ENCODE measurements at regions not wholly inside any gene's neighbourhood (a gene's known extent, or its start where the extent isn't known, plus 50 kb on each side); places are given as distances from the start of the nearest gene placed in this dataset.

DNA sequence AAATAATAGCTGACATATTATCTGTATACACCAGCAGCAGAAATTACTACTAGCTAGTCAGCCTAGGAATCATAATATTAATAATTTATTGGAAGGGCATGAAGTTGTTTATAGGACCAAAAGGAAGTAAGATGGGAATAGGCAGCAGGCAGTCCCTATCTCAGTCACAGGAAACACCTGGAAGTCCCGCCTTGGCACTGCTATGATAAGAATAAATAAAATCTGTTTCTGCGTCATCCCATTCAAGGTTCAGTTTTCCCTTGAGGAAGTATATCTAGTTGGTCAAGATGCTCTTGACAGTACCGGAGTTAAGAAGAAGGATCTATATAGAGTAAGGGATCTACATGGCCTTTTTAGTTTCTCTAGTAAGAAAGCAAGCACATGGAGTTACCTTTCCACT, 830.8 kb downstream of the DIAPH3 start:
- no CpG with 5 or more reads among the region's 3 CpGs for WGBS (ENCODE audit: extremely low coverage, insufficient read length, low lambda C conversion rate)
- H3K4me2 ChIP-seq (ENCODE audit: insufficient read depth, insufficient read length, low read length) = no peak overlapping the region

More for the DNA sequence above, 830.8 kb downstream of the DIAPH3 start:
- H3K56ac ChIP-seq (ENCODE audit: insufficient read length, low read depth, low read length) = no peak overlapping the region
- Mint-ChIP-seq H3K27me3 (ENCODE audit: low read depth) (no peaks in the 10 kb centered on the region), H3K36me3 (ENCODE audit: insufficient read depth in 1 of 3, low read depth in 3 of 3) (no peaks in the 10 kb centered on the region; a peak in 1 of 7 replicates), H3K4me3 (no peak overlapping the region), H3K27ac (no peak overlapping the region), H3K4me1 (0 out of 4 replicates have a peak, but pooled peaks cover 0 to 4% of the 10 kb centered on the region in 2 experiments), H3K9me3 (no peaks in the 10 kb centered on the region)
- H3K27me3 ChIP-seq (ENCODE audit: insufficient read depth, low read length) = no peaks in the 10 kb centered on the region
- no peak overlapping the region for H3K23ac ChIP-seq (ENCODE audit: insufficient read length, low read depth, low read length)
- no peaks in the 10 kb centered on the region for H4K20me1 ChIP-seq (ENCODE audit: control insufficient read depth, insufficient read depth, insufficient read length)
- no peak overlapping the region for H3K27ac ChIP-seq (ENCODE audit: insufficient read length, low read depth, low read length)
- H2BK15ac ChIP-seq (ENCODE audit: low read depth, low read length) = no peak overlapping the region
- H3K9me3 ChIP-seq (ENCODE audit: control insufficient read depth, low read depth, low read length) = no peaks in the 10 kb centered on the region
- no peaks in the 10 kb centered on the region for H3K23me2 ChIP-seq (ENCODE audit: insufficient read length, low read depth, low read length, poor library complexity, severe bottlenecking)
- no peak overlapping the region for H4K8ac ChIP-seq (replicated peaks; ENCODE audit: insufficient read length, low read depth, low read length)
- no peak for DNase-seq
- no peaks in the 10 kb centered on the region for H3K79me2 ChIP-seq (ENCODE audit: insufficient read depth, low read length)
- H4K5ac ChIP-seq (ENCODE audit: insufficient read length, low read depth, low read length) = no peak overlapping the region
- H3K18ac ChIP-seq (ENCODE audit: insufficient read length, low read depth, low read length) = no peak overlapping the region
- no peak overlapping the region for H2BK5ac ChIP-seq (ENCODE audit: insufficient read length, low read length)
- H4K91ac ChIP-seq (ENCODE audit: insufficient read length, low read depth, low read length) = no peak overlapping the region
- H3T11ph ChIP-seq (ENCODE audit: low read length) = no peak overlapping the region
- TF ChIP-seq, protein P1, sequence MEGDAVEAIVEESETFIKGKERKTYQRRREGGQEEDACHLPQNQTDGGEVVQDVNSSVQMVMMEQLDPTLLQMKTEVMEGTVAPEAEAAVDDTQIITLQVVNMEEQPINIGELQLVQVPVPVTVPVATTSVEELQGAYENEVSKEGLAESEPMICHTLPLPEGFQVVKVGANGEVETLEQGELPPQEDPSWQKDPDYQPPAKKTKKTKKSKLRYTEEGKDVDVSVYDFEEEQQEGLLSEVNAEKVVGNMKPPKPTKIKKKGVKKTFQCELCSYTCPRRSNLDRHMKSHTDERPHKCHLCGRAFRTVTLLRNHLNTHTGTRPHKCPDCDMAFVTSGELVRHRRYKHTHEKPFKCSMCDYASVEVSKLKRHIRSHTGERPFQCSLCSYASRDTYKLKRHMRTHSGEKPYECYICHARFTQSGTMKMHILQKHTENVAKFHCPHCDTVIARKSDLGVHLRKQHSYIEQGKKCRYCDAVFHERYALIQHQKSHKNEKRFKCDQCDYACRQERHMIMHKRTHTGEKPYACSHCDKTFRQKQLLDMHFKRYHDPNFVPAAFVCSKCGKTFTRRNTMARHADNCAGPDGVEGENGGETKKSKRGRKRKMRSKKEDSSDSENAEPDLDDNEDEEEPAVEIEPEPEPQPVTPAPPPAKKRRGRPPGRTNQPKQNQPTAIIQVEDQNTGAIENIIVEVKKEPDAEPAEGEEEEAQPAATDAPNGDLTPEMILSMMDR (conservative IDR thresholded peaks at IDR 0.05) = no peak
- H2AFZ ChIP-seq (ENCODE audit: low read length) = no peak overlapping the region
- no peak overlapping the region for H2BK120ac ChIP-seq (ENCODE audit: low read depth, low read length, poor library complexity, severe bottlenecking)
- no peak overlapping the region for H2BK20ac ChIP-seq (ENCODE audit: low read depth, low read length, poor library complexity, severe bottlenecking)
- H3K14ac ChIP-seq (ENCODE audit: insufficient read depth, low read length) = no peak overlapping the region
- no peak overlapping the region for H3K9ac ChIP-seq (ENCODE audit: extremely low read depth, insufficient read length, low read length)
- no peaks in the 10 kb centered on the region for H3K79me1 ChIP-seq (ENCODE audit: insufficient read depth, low read depth, low read length, poor library complexity, severe bottlenecking)
- H3K4ac ChIP-seq (ENCODE audit: low read depth, low read length) = no peak overlapping the region
- H3K4me1 ChIP-seq (ENCODE audit: insufficient read depth, low read length) = no peaks in the 10 kb centered on the region
- no peak overlapping the region for H2AK5ac ChIP-seq (ENCODE audit: insufficient read length, low read length)
- no peak overlapping the region for H2BK12ac ChIP-seq (ENCODE audit: insufficient read length, low read depth, low read length)
